GOT3 (cell line): ENCODE measurements at regions not wholly inside any gene's neighbourhood (a gene's known extent, or its start where the extent isn't known, plus 50 kb on each side); places are given as distances from the start of the nearest gene placed in this dataset.
"Not testable (repeated sequence)": the region's sequence is repeated elsewhere in the genome, so short reads cannot be mapped to it uniquely, and the experiment has no call there.

Experiments used
- DNase-seq: peaks from one replicate; lab custom pipeline; 2025; ENCODE audit warnings: mixed read lengths; lab: John Stamatoyannopoulos, UW

DNA sequence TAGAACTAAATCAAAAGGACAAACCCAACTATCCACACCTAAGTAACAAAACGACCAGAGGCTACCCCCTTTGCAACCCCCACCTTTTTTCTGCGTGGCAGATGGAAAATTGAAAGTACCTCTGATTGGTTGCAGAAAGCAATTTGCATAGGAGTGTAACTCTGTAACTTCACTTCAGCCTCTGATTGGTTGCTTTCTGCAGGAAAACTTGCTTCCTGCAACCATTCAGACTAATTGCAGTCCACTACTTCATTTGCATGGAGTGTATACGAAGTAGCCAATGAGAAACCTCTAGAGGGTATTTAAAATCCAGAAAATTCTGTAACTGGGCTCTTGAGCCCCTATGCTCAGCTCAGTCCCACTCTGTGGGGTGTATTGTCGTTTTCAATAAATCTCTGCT is 129.1 kb upstream of the OLIG3 start:
- DNase-seq: no peak

- no peak for DNase-seq
These were observed 131.0 kb upstream of the OLIG3 start for GRCh38 chr6:137625100-137625661.

GRCh38 chr6:137625808-137626207 is 131.6 kb upstream of the OLIG3 start:
- no peak for DNase-seq

GRCh38 chr6:137630666-137631065 is 136.5 kb upstream of the OLIG3 start:
- DNase-seq: no peak

DNA sequence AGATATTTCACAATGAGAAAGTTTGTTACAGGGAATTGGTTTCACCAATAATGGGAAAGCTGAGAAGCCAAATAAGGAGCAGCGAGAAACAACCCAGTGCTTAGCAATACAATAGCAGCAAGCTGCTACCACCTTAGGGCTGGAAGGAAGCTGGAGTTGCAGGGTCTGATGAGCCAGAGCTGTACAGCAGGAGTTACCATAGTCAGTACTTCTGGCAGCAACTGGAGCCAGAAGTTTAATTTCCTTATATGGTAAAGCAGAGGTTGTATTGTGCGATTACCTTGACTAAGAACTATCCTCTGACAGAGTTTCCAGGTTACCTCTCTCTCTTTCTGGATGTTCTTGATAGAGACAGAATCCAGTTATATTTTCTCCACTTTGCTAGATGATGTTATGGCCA is 137.1 kb upstream of the OLIG3 start:
- DNase-seq: no peak

GRCh38 chr6:137634177-137634576 is 140.0 kb upstream of the OLIG3 start:
- DNase-seq: not testable (repeated sequence)

- peak; percentile 4 for DNase-seq
These were observed 142.9 kb upstream of the OLIG3 start for GRCh38 chr6:137637121-137637520.

DNA sequence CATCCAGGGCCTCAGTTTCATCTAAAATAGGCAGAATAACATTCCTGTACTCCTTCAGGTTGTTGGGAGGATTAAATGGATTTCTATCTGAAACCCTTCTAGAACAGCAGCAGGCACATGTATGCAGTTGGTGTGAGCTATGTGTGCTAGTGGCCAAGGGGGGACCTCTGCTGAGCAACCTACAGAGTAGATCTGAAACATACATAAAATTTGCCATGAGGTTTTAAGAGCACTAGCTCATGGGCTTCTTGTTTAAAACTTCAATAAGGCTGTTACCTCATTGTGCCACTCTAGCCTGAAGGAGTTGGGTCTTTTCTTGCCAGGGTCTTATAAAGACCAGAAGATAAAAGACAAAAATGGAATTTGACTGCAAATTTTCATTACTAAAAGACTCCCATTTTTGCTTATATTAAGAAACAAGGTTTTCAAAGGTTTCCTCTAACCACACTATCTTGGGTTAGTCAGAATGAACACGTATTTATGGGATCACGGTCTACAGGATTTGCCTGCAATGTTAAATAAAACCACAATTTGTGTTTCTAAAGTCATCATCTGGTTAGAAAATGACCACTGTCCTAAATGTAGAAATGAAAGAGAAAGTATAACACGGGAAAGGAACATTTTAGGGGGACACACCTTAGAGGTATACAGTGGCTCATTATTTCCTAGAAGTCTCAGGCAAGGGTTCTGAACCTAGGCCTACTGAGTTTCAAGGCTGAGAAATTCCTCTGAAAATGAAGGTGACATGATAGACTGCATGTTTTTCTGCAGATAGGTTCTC is 144.9 kb upstream of the OLIG3 start:
- no peak for DNase-seq

DNA sequence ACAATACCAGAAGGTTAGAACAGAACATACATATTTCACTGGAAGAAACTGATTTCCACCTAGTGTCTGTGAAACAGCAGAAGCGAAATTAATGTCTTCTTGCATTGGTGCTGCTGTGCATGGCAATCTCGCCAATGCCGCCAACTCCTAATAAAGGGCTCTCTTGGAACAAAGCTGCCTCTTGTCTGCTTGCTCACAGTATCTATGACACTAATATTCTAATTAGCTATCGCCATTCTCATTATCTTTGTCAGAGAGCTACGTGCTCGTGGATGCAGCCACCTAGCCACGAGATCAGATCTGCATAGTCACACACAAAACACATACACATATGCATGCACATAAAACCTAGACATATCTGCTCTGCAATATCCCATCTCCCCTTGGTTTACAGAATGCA is 145.9 kb upstream of the OLIG3 start:
- no peak for DNase-seq

DNA sequence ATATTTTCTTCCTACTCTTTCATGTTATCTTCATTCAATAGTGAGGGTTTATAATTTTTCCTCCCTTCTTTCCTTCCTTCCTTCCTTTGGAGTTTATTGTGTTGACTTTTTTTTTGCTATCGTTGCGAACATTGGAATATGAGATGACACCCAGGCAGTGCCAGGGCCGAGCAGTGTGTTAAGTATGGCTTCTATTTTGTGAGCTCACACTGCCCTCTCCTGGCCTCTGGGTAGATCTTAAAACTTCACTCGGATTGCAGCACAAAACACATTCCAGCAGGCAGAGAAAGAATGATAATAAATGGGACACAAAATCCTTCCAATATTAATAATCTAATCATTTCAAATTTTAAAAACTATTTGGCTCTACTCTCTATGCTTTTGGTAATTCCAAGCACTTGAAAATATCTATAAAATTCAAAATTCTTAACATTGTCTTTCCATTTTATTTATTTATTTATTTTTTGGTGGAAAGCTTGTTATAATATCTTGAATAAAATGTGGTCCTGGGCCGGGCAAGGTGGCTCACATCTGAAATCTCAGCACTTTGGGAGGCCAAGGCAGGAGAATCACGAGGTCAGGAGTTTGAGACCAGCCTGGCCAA is 147.4 kb upstream of the OLIG3 start:
- no peak for DNase-seq

- DNase-seq: not testable (repeated sequence)
These were observed 149.0 kb upstream of the OLIG3 start for GRCh38 chr6:137643210-137643609.

DNA sequence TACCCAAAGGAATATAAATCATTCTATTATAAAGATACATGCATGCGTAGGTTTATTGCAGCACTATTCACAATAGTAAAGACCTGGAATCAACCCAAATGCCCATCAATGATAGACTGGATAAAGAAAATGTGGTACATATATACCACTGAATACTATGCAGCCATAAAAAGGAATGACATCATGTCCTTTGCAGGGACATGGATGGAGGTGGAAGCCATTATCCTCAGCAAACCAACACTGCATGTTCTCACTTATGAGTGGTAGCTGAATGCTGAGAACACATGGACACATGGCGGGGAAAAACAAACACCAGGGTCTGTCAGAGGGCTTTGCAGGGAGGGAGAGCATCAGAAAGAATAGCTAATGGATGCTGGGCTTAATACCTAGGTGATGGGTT is 149.4 kb upstream of the OLIG3 start:
- not testable (repeated sequence) for DNase-seq

DNA sequence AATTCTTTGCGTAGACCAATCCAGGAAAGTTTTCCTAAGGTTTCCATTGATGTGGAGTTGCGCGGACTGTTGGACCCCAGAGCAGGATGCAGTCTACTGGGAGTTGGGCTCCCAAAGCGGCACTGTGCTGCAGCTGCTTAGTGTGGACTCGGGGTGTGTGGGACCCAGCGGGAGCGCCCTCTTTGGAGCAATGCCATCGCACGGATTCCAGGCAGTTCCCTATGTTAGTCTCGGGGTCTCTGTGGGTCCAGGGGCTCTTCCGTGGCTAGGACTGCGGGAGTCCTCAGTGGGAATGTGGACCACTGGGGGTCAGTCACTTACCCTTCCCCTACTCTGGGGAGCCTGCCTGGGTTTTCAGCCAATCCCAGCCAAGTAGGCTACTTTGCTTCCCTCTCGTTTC is 151.7 kb upstream of the OLIG3 start:
- DNase-seq: no peak

GRCh38 chr6:137646484-137646883 is 152.3 kb upstream of the OLIG3 start:
- no peak for DNase-seq

DNA sequence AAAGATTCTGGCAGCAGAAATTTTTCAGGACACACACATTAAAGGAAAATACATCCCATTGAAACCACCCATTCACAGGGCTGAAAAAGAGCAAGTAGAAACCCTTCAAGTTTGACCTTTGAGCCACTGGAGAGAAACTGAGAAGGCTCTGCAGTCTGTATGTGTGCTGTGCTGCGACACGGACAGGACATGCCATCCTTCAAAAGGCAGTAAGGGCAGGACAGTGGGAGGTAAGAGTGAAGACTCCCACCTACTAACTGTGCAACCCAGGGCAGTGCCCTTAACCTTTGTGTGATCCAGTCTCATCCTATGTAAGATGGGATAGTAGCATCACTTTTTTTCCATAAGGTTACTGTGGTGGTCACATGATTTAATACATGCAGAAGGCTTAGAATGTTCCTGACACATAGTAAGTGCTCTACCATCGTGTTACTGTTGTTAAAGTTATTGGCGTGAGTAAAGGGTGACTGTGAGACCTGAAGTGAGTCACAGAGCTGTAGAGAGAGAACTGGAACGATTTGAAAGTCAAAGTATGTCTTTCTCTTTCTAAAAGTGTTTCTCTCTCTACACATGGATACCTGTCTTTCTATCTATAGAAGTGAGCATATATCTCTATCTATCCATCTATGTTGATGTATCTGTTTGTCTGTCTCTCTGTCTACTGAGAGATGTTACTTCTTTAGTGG is 153.7 kb upstream of the OLIG3 start:
- no peak for DNase-seq

DNA sequence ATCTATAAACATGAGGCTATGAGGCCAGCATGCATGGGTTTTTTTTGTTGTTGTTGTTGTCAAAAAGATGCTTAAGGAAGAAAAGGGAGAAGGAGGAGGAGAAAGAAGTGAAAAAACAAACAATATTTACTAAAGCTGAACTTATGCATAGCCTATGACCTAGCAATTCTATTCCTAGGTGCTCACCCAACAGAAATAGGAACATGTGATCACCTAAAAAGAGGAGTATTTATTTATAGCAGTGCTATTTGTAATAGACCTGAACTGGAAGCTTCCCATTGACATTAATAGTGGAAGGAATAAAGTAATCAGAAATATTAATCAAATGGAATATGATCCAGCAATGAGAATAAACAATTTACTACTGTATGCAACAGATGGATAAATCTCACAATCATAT is 156.5 kb upstream of the OLIG3 start:
- no peak for DNase-seq

- DNase-seq: no peak
These were observed 157.0 kb upstream of the OLIG3 start for GRCh38 chr6:137651178-137651577.

DNA sequence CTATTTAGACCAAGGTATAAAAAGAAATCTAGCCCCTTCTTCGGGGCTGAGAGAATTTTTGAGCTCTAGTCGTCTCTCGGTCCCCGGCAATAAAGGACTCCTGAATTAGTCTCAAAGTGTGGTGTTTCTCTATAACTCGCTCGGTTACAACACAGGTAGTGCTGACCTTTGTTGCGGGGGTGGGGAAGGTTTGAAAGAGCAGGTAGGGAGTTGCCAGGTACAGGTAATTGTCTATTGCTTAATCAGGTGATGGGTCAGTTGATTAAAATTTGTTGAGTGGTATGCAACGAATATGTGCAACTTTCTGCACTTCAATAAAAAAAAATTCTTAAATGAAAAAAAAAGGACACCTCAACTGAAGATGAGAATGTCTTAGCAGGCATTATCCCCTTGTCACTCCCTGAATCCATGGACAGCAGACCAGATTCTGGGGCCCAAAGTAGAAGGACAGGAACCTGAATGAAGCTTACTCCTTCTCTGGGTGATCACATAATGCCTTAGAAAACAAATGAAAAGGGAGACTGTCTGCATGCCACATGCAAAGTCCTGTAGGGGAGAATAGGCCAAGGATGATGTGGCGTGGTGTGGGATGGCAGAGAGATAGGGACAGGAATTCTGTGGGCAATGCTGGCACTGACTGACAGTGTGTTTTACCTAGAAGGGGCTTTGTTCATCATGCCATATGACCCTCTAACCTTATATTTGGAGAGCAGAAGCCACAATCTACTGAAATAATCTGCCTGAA is 157.6 kb upstream of the OLIG3 start:
- no peak for DNase-seq

- no peak for DNase-seq
These were observed 158.9 kb upstream of the OLIG3 start for GRCh38 chr6:137652961-137653705.

DNA sequence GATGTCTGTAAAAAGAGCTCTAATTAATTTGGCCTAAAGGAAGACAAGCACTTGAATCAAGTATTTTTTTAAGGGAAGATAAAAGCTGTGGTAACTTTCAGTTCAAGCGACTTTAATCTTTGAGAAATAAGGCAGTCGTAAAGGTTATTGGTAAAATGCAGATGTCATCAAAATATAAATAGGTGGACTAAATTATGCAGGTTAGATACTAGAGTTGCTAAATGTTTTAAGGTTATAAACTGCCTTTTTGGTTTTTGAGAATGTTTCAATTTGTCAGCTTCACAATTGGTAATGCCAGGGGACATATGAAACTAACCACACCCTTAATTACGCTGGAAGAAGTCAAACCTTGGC is 159.5 kb upstream of the OLIG3 start:
- no peak for DNase-seq

DNA sequence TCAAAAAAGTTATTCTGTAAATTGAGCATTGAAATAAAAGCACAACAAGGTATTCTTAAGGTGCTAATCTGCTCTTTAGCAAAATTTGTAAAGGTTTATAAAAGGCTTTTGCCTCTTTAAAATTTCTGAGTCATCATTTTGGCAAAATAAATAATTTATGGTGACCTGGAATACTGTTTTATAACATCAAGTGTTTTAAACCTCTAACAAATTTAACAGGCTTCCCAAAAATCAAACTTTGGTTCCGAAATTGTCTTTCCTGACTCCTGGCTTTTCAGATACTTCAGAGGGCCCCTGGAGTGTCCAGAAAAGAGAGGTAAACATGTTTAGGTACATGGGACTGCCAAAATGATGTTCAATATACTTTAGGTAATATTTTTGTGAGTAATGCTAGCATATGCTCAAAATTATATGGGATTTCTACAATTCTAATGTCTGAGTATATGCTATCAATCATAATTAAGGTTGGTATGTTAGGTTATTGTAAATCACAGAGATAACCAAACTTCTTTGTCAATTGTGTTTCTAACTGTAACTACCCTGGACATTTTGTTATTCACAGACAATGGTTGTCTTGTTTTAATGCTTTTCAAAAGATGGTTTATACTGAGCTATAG is 160.3 kb upstream of the OLIG3 start:
- no peak for DNase-seq
